DOHH2 (cell line): ENCODE measurements at regions not wholly inside any gene's neighbourhood (a gene's known extent, or its start where the extent isn't known, plus 50 kb on each side); places are given as distances from the start of the nearest gene placed in this dataset.
A peak's percentile ranks its signal among the peaks of the same experiment; 100 is the strongest.

ENCODE experiments used
- H3F3A ChIP-seq: fragments of 200-600 bp; sonication (generic), shearing (Covaris generic); 2 replicates; pipeline ENCODE4 v1.6.0; 2016; ENCODE audit warnings: antibody characterized with exemption, mild to moderate bottlenecking; ENCODE audit not compliant: control insufficient read depth, insufficient read depth
- H3K27ac ChIP-seq: fragments of 200-600 bp; sonication (generic); 2 replicates; pipeline ENCODE4 v1.5.1; 2014; ENCODE audit warnings: low read depth, mild to moderate bottlenecking, low read length, moderate library complexity
- H3K27me3 ChIP-seq: fragments of 200-600 bp; sonication (generic); 2 replicates; pipeline ENCODE4 v1.6.1; 2014; ENCODE audit warnings: mild to moderate bottlenecking, low read length, mixed read lengths; ENCODE audit not compliant: control insufficient read depth
- H3K36me3 ChIP-seq: fragments of 200-600 bp; sonication (generic); 2 replicates; pipeline ENCODE4 v1.6.1; 2014; ENCODE audit warnings: mild to moderate bottlenecking, low read length, moderate library complexity, mixed read lengths; ENCODE audit not compliant: control insufficient read depth
- H3K4me1 ChIP-seq: fragments of 200-600 bp; sonication (generic); 2 replicates; pipeline ENCODE4 v1.6.1; 2014; ENCODE audit warnings: mild to moderate bottlenecking, low read length, mixed read lengths; ENCODE audit not compliant: control insufficient read depth
- H3K4me2 ChIP-seq: fragments of 200-600 bp; sonication (generic); 2 replicates; pipeline ENCODE4 v1.6.0; 2014; ENCODE audit warnings: mild to moderate bottlenecking, low read length, moderate library complexity
- H3K4me3 ChIP-seq: fragments of 200-600 bp; sonication (generic); 2 replicates; pipeline ENCODE4 v1.5.1; 2014; ENCODE audit warnings: mild to moderate bottlenecking, low read length, mixed read lengths
- H3K79me2 ChIP-seq: fragments of 200-600 bp; sonication (generic); 2 replicates; pipeline ENCODE4 v1.6.1; 2014; ENCODE audit warnings: mild to moderate bottlenecking, low read length, mixed read lengths; ENCODE audit not compliant: control insufficient read depth
- H3K9me2 ChIP-seq: fragments of 200-600 bp; sonication (generic); replicated peaks from 2 replicates; pipeline ENCODE4 v1.6.1; 2014; ENCODE audit warnings: mild to moderate bottlenecking, low read length, mixed read lengths; ENCODE audit not compliant: control insufficient read depth
- H3K9me3 ChIP-seq: fragments of 200-600 bp; sonication (generic); 2 replicates; pipeline ENCODE4 v1.6.1; 2014; ENCODE audit warnings: antibody characterized with exemption, low read length, mixed read lengths; ENCODE audit not compliant: control insufficient read depth, insufficient read depth
- H4K20me1 ChIP-seq: fragments of 200-600 bp; sonication (generic); 2 replicates; pipeline ENCODE4 v1.6.0; 2014; ENCODE audit warnings: low read depth, mild to moderate bottlenecking, antibody characterized with exemption, low read length, moderate library complexity; ENCODE audit not compliant: control insufficient read depth, insufficient read depth
- EZH2phosphoT487 ChIP-seq: fragments of 200-600 bp; sonication (generic); IDR thresholded peaks from 2 replicates; pipeline ENCODE4 v1.6.1; 2017; ENCODE audit warnings: borderline replicate concordance, mild to moderate bottlenecking, antibody characterized with exemption, low read length, moderate library complexity, mixed read lengths
- TF ChIP-seq, protein P1 (sequence below): fragments of 200-600 bp; sonication (generic); IDR thresholded peaks from one replicate; pipeline ENCODE4 v1.5.1; 2014; ENCODE audit warnings: antibody characterized with exemption, mild to moderate bottlenecking, low read depth, low read length; ENCODE audit not compliant: poor library complexity, severe bottlenecking

GRCh38 chr9:78775211-78775610, 478.3 kb downstream of the PSAT1 start:
- Histone ChIP-seq H3K36me3 (no peaks in the 10 kb centered on the region), H3K9me2 (no peaks in the 10 kb centered on the region), H4K20me1 (no peaks in the 10 kb centered on the region), H3K79me2 (no peaks in the 10 kb centered on the region), H3K27me3 (no peaks in the 10 kb centered on the region), H3K4me1 (peaks cover 35% of the 10 kb centered on the region), H3K9me3 (no peaks in the 10 kb centered on the region), H3K4me2 (peak overlapping the region; percentile 60), H3F3A (no peaks in the 10 kb centered on the region), H3K27ac (peak overlapping the region; percentile 44; the same call in 1 of the 2 replicates), H3K4me3 (peak overlapping the region; percentile 42)
- TF ChIP-seq, protein P1, sequence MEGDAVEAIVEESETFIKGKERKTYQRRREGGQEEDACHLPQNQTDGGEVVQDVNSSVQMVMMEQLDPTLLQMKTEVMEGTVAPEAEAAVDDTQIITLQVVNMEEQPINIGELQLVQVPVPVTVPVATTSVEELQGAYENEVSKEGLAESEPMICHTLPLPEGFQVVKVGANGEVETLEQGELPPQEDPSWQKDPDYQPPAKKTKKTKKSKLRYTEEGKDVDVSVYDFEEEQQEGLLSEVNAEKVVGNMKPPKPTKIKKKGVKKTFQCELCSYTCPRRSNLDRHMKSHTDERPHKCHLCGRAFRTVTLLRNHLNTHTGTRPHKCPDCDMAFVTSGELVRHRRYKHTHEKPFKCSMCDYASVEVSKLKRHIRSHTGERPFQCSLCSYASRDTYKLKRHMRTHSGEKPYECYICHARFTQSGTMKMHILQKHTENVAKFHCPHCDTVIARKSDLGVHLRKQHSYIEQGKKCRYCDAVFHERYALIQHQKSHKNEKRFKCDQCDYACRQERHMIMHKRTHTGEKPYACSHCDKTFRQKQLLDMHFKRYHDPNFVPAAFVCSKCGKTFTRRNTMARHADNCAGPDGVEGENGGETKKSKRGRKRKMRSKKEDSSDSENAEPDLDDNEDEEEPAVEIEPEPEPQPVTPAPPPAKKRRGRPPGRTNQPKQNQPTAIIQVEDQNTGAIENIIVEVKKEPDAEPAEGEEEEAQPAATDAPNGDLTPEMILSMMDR: no peak
- no peak for TF ChIP-seq EZH2phosphoT487

DNA sequence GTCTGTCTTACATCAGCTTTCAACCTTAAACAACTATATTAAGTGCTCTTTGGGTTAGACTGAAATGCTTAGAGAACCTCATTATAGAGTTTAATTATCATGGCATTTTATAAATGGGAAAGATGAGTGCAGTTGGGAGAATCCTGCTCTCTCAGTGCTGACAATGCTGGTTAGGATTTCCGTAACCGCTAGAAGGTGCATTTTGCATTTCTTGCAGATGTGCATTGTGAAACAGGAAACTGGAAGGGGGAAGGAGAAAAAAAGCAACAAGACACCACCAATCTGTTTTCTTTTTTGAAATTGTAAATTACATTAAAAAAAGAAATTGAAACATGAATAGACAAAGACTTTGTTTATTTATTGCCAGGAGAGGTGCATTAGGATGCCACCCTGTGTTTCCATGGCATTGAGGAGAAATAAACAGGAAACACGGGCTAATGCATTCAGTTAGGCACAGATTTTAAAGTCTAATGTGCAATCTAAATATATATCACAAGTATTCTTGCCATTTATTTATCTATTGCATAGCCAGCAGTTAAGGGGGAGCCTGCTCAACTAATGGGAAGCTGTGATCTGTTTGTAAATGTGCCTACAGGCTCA, 478.9 kb downstream of the PSAT1 start:
- peak overlapping the region; percentile 42 for H3K4me3 ChIP-seq
- H3K27me3 ChIP-seq: no peaks in the 10 kb centered on the region
- TF ChIP-seq, protein P1: peak; percentile 28
- TF ChIP-seq EZH2phosphoT487: no peak
- H3K9me2 ChIP-seq: no peaks in the 10 kb centered on the region
- no peaks in the 10 kb centered on the region for H3F3A ChIP-seq
- H3K79me2 ChIP-seq: no peaks in the 10 kb centered on the region
- H3K27ac ChIP-seq: peak overlapping the region; percentile 44
- H3K4me2 ChIP-seq: peak overlapping the region; percentile 60
- no peaks in the 10 kb centered on the region for H3K9me3 ChIP-seq
- no peaks in the 10 kb centered on the region for H3K36me3 ChIP-seq
- H4K20me1 ChIP-seq: no peaks in the 10 kb centered on the region
- H3K4me1 ChIP-seq: peaks cover 35% of the 10 kb centered on the region

DNA sequence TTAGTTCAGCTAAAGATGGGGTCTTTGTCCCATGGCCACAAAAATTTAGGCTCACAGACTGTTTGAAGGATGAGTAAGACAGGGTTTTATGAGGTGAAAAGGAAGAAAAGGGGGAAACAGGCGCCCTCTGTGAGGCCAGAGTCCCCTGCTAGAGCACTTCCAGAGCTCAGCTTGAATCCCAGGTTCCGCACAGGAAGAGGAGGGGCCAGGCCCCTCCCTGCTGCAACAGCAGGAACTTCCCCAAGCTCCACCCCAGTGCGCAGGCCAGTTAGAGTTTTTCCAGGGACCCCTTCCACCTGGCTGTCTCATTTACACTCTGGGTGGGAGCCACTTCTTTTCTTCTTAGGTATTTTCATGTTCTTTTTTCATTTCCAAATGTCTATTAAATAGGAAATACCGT, 480.8 kb downstream of the PSAT1 start:
- Histone ChIP-seq H3K9me3 (no peaks in the 10 kb centered on the region), H3K4me2 (no peak overlapping the region), H3K27ac (no peak overlapping the region), H3K27me3 (no peaks in the 10 kb centered on the region), H3K36me3 (no peaks in the 10 kb centered on the region), H3K4me3 (no peak overlapping the region), H3K9me2 (no peaks in the 10 kb centered on the region), H3K4me1 (peaks cover 35% of the 10 kb centered on the region), H3K79me2 (no peaks in the 10 kb centered on the region), H4K20me1 (no peaks in the 10 kb centered on the region), H3F3A (no peaks in the 10 kb centered on the region)
- TF ChIP-seq EZH2phosphoT487: no peak
- TF ChIP-seq, protein P1: no peak
